GM12874 (cell line): ENCODE measurements at regions not wholly inside any gene's neighbourhood (a gene's known extent, or its start where the extent isn't known, plus 50 kb on each side); places are given as distances from the start of the nearest gene placed in this dataset.

Experiments used
- TF ChIP-seq, protein P1 (sequence below): IDR thresholded peaks from 2 replicates; pipeline ENCODE4 v1.5.1; 2011; ENCODE audit warnings: low read depth, mild to moderate bottlenecking, control low read depth, low read length, moderate library complexity; ENCODE audit not compliant: insufficient read depth

DNA sequence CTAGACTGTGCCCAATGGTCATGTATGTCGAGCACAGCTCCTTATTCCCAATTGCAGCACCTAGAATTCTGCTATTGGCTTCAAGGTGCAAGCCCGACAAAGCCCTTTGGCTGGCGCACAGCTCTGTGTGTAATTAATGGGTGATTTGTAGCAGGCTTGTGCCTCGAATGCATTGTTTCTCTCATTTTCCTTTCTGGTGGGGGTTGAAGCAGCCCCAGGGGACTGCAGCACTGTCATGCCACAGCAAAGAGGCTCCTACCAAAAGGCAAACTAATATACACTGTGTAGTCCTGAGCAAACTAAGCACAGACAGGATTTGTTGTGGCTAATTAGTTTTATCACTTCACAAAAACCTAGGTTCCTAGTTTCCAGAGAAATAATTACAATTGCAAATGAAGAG, 898.7 kb downstream of the UQCRFS1 start:
- TF ChIP-seq, protein P1, sequence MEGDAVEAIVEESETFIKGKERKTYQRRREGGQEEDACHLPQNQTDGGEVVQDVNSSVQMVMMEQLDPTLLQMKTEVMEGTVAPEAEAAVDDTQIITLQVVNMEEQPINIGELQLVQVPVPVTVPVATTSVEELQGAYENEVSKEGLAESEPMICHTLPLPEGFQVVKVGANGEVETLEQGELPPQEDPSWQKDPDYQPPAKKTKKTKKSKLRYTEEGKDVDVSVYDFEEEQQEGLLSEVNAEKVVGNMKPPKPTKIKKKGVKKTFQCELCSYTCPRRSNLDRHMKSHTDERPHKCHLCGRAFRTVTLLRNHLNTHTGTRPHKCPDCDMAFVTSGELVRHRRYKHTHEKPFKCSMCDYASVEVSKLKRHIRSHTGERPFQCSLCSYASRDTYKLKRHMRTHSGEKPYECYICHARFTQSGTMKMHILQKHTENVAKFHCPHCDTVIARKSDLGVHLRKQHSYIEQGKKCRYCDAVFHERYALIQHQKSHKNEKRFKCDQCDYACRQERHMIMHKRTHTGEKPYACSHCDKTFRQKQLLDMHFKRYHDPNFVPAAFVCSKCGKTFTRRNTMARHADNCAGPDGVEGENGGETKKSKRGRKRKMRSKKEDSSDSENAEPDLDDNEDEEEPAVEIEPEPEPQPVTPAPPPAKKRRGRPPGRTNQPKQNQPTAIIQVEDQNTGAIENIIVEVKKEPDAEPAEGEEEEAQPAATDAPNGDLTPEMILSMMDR: no peak

DNA sequence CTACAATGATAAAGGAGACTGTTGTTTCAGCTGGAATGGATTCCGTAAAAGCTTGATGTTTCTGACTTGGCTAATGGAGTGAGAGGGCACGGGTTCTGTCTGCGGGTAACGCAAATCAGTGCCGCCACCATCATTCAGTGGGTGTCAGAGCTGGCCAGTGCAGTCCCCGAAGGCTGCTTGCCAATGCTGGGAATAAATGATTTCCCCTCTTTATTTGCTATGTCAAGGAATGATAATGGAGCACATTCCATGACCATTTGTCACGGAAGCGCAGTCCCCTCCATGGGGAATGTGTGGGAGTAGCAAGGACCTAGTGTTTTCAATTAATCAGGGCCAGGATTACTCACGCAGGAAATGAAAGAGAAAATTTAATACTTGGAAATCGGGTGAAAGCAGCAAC, 899.3 kb downstream of the UQCRFS1 start:
- TF ChIP-seq, protein P1: no peak

DNA sequence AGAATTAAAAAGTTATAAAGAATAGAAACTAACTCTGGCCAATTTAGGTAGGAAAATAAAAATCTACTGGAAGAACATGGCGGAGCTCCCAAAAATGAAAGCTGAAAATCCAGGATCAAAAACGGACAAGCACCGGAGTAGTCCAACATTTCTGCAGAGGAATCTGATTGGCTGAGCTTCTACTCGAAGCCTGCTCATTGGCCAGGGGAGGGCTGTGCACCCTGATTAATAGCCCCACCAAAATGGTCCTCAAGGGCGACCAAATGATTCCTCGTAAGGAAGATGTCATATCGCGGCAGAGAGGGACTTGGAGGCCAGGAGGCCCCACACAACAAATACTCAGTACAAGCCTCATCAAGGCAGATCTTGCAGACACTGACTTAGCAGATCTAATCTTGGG, 900.7 kb downstream of the UQCRFS1 start:
- TF ChIP-seq, protein P1: no peak

DNA sequence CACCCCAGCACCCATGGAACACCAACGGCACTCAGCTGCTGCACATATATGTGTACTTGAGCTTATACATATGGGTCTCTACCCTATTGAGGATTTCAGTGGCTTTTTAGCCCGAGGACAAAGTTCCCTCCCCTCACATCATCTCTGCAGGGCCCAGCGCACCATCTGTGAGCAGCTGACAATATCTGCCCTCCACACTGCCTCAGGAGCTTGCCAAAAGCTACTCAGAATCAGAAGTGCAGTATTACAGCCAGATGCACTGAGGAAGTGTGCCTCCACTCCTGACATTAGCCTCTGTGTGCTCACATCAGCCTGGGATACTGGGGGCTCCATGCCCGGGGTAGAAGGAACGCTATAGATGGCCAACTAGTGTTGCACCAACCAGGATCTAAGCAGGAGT, 903.9 kb downstream of the UQCRFS1 start:
- TF ChIP-seq, protein P1: no peak

DNA sequence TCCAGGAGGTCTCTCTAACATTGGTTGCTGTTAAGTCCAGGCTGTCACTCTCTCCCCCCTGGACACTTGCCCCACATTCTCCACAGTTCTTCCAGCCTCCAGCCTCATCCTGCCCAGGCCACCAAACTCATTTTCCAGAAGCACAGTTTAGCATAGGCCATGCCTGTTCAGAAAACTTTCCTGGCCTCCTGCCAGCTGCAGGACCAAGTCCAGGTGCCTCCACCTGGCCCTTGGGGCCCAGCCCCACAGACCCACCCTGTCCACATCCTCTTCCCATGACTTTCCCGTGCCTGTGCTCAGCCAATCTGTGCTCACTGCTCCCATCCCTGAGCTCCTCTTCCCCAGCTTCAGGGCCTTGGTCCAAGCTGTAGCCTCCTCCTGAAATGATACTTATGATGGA, 905.0 kb downstream of the UQCRFS1 start:
- TF ChIP-seq, protein P1: no peak

DNA sequence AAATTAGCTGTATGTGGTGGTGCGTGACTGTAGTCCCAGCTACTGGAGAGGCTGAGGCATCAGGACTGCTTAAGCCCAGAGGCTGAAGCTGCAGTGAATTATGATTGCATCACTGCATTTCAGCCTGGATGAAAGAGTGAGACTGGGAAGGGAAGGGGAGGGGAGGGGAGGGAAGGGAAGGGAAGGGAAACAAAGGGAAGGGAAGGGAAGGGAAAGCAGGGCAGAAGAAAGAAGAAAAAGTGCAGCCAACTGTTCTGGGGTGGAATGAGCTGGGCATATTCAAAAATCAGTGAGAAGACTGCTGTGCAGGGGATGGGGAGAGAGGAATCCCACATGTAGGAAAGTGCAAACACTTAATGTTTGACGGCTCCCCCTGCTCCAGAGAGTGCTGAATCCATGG, 905.5 kb downstream of the UQCRFS1 start:
- TF ChIP-seq, protein P1: no peak

DNA sequence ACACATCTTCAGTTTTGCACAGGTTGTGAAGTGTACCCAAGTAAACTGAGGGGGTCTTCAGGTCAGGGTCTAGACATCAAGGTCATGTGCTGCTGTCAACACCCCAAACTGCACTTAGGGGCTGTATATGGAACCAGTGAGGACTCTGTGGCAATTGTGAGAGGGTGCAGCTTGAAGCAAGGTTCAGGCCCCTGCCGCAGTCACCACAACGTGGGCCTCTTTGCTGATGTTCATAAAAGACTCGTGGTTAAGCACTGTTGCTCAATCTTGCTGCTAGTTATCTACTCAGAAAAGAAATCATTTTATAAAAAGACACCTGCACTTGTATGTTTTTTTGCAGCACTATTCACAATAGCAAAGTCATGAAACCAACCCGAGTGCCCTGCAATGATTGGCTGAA, 907.4 kb downstream of the UQCRFS1 start:
- TF ChIP-seq, protein P1: no peak

DNA sequence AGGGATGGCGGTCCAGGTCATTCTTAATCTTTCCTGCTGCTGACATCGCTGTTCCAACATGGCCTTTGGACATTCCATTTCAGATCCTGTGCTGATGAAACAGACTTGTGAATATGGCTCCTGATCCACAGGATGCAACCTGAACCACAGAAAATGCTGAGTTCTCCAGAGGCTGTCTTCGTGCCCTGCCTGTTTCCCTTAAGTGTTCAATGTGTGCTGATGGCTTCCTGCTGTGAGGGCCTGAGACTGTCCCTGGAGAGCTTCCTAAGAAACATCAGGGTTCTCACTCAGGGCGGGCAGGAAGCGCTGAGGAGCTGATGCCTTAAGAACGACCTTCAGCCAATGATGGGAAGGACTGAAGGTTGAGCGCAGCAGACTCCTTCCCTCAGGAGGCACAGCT, 909.4 kb downstream of the UQCRFS1 start:
- TF ChIP-seq, protein P1: no peak
